SK-N-MC (cell line): ENCODE measurements at regions not wholly inside any gene's neighbourhood (a gene's known extent, or its start where the extent isn't known, plus 50 kb on each side); places are given as distances from the start of the nearest gene placed in this dataset.

Source experiments
- EZH2 ChIP-seq: fragments of 200-600 bp; sonication (generic); IDR thresholded peaks from one replicate; pipeline ENCODE4 v1.6.1; 2017; ENCODE audit warnings: antibody characterized with exemption
- FOXP2 ChIP-seq: optimal IDR thresholded peaks from 2 replicates; pipeline ENCODE3; 2011; ENCODE audit warnings: mild to moderate bottlenecking, moderate library complexity; ENCODE audit not compliant: insufficient read depth; ENCODE audit errors: extremely low read length, control extremely low read depth
- POLR2AphosphoS5 ChIP-seq: IDR thresholded peaks from 2 replicates; pipeline ENCODE4 v1.6.1; 2012; ENCODE audit warnings: mild to moderate bottlenecking, low read depth, low read length, borderline replicate concordance

GRCh38 chr5:28390341-28390740 lies 1352.0 kb upstream of the CDH9 start:
- no peak for TF ChIP-seq EZH2
- TF ChIP-seq POLR2AphosphoS5 = no peak
- TF ChIP-seq FOXP2 = no peak
